DOHH2 (cell line): ENCODE measurements at regions not wholly inside any gene's neighbourhood (a gene's known extent, or its start where the extent isn't known, plus 50 kb on each side); places are given as distances from the start of the nearest gene placed in this dataset.

Experiments
- H3F3A ChIP-seq: fragments of 200-600 bp; sonication (generic), shearing (Covaris generic); 2 replicates; pipeline ENCODE4 v1.6.0; 2016; ENCODE audit warnings: antibody characterized with exemption, mild to moderate bottlenecking; ENCODE audit not compliant: control insufficient read depth, insufficient read depth
- H3K27ac ChIP-seq: fragments of 200-600 bp; sonication (generic); 2 replicates; pipeline ENCODE4 v1.5.1; 2014; ENCODE audit warnings: low read depth, mild to moderate bottlenecking, low read length, moderate library complexity
- H3K27me3 ChIP-seq: fragments of 200-600 bp; sonication (generic); 2 replicates; pipeline ENCODE4 v1.6.1; 2014; ENCODE audit warnings: mild to moderate bottlenecking, low read length, mixed read lengths; ENCODE audit not compliant: control insufficient read depth
- H3K36me3 ChIP-seq: fragments of 200-600 bp; sonication (generic); 2 replicates; pipeline ENCODE4 v1.6.1; 2014; ENCODE audit warnings: mild to moderate bottlenecking, low read length, moderate library complexity, mixed read lengths; ENCODE audit not compliant: control insufficient read depth
- H3K4me1 ChIP-seq: fragments of 200-600 bp; sonication (generic); 2 replicates; pipeline ENCODE4 v1.6.1; 2014; ENCODE audit warnings: mild to moderate bottlenecking, low read length, mixed read lengths; ENCODE audit not compliant: control insufficient read depth
- H3K4me2 ChIP-seq: fragments of 200-600 bp; sonication (generic); 2 replicates; pipeline ENCODE4 v1.6.0; 2014; ENCODE audit warnings: mild to moderate bottlenecking, low read length, moderate library complexity
- H3K4me3 ChIP-seq: fragments of 200-600 bp; sonication (generic); 2 replicates; pipeline ENCODE4 v1.5.1; 2014; ENCODE audit warnings: mild to moderate bottlenecking, low read length, mixed read lengths
- H3K79me2 ChIP-seq: fragments of 200-600 bp; sonication (generic); 2 replicates; pipeline ENCODE4 v1.6.1; 2014; ENCODE audit warnings: mild to moderate bottlenecking, low read length, mixed read lengths; ENCODE audit not compliant: control insufficient read depth
- H3K9me2 ChIP-seq: fragments of 200-600 bp; sonication (generic); replicated peaks from 2 replicates; pipeline ENCODE4 v1.6.1; 2014; ENCODE audit warnings: mild to moderate bottlenecking, low read length, mixed read lengths; ENCODE audit not compliant: control insufficient read depth
- H3K9me3 ChIP-seq: fragments of 200-600 bp; sonication (generic); 2 replicates; pipeline ENCODE4 v1.6.1; 2014; ENCODE audit warnings: antibody characterized with exemption, low read length, mixed read lengths; ENCODE audit not compliant: control insufficient read depth, insufficient read depth
- H4K20me1 ChIP-seq: fragments of 200-600 bp; sonication (generic); 2 replicates; pipeline ENCODE4 v1.6.0; 2014; ENCODE audit warnings: low read depth, mild to moderate bottlenecking, antibody characterized with exemption, low read length, moderate library complexity; ENCODE audit not compliant: control insufficient read depth, insufficient read depth
- CTCF ChIP-seq: fragments of 200-600 bp; sonication (generic); IDR thresholded peaks from one replicate; pipeline ENCODE4 v1.5.1; 2014; ENCODE audit warnings: antibody characterized with exemption, mild to moderate bottlenecking, low read depth, low read length; ENCODE audit not compliant: poor library complexity, severe bottlenecking
- EZH2phosphoT487 ChIP-seq: fragments of 200-600 bp; sonication (generic); IDR thresholded peaks from 2 replicates; pipeline ENCODE4 v1.6.1; 2017; ENCODE audit warnings: borderline replicate concordance, mild to moderate bottlenecking, antibody characterized with exemption, low read length, moderate library complexity, mixed read lengths

- H3F3A ChIP-seq = no peaks in the 10 kb centered on the region
- H3K4me3 ChIP-seq = no peak overlapping the region
- no peaks in the 10 kb centered on the region for H3K9me3 ChIP-seq
- no peaks in the 10 kb centered on the region for H3K27me3 ChIP-seq
- H3K4me1 ChIP-seq = no peaks in the 10 kb centered on the region
- TF ChIP-seq EZH2phosphoT487 (no peak), CTCF (no peak)
- H3K4me2 ChIP-seq = no peak overlapping the region
- H3K9me2 ChIP-seq = no peaks in the 10 kb centered on the region
- no peaks in the 10 kb centered on the region for H3K79me2 ChIP-seq
- no peaks in the 10 kb centered on the region for H3K36me3 ChIP-seq
- H4K20me1 ChIP-seq = no peaks in the 10 kb centered on the region
- H3K27ac ChIP-seq = no peak overlapping the region
Measured at GRCh38 chr22:27205492-27206373, 548.3 kb downstream of the MIAT start.

GRCh38 chr22:27206374-27207133 lies 549.2 kb downstream of the MIAT start:
- no peaks in the 10 kb centered on the region for H3K36me3 ChIP-seq
- no peak overlapping the region for H3K27ac ChIP-seq
- no peaks in the 10 kb centered on the region for H3K9me2 ChIP-seq
- H3K27me3 ChIP-seq = no peaks in the 10 kb centered on the region
- no peaks in the 10 kb centered on the region for H4K20me1 ChIP-seq
- H3F3A ChIP-seq = no peaks in the 10 kb centered on the region
- H3K9me3 ChIP-seq = no peaks in the 10 kb centered on the region
- H3K4me3 ChIP-seq = no peak overlapping the region
- H3K4me1 ChIP-seq = no peaks in the 10 kb centered on the region
- no peak overlapping the region for H3K4me2 ChIP-seq
- H3K79me2 ChIP-seq = no peaks in the 10 kb centered on the region
- no peak for TF ChIP-seq EZH2phosphoT487
- TF ChIP-seq CTCF = no peak

GRCh38 chr22:27207266-27207665 lies 549.9 kb downstream of the MIAT start:
- Histone ChIP-seq H3K79me2 (no peaks in the 10 kb centered on the region), H4K20me1 (no peaks in the 10 kb centered on the region), H3K4me3 (no peak overlapping the region), H3K36me3 (no peaks in the 10 kb centered on the region), H3K9me2 (no peaks in the 10 kb centered on the region), H3F3A (no peaks in the 10 kb centered on the region), H3K27ac (no peak overlapping the region), H3K4me2 (no peak overlapping the region), H3K27me3 (no peaks in the 10 kb centered on the region), H3K4me1 (no peaks in the 10 kb centered on the region), H3K9me3 (no peaks in the 10 kb centered on the region)
- TF ChIP-seq CTCF (no peak), EZH2phosphoT487 (no peak)
